SK-N-SH treated with all-trans-retinoic acid at 6 μM for 48 hours (cell line): ENCODE measurements at regions not wholly inside any gene's neighbourhood (a gene's known extent, or its start where the extent isn't known, plus 50 kb on each side); places are given as distances from the start of the nearest gene placed in this dataset.

Experiments used
- ATAC-seq: fragments of 200-7000 bp; cut with Tn5 transposase; 3 replicates; pipeline ENCODE4 v1.9.1; 2020; ENCODE audit warnings: mild to moderate bottlenecking, moderate library complexity
- ARNTL ChIP-seq: fragments of 450-650 bp; formaldehyde crosslinking; IDR thresholded peaks from 2 replicates; pipeline ENCODE4 v1.5.0; 2020; ENCODE audit warnings: low read depth, mild to moderate bottlenecking, moderate library complexity, borderline replicate concordance
- CREB5 ChIP-seq: fragments of 250-450 bp; sonication (Bioruptor Pico); IDR thresholded peaks from 2 replicates; pipeline ENCODE4 v1.5.1; 2020; ENCODE audit warnings: low read depth, mild to moderate bottlenecking, moderate library complexity
- CSDC2 ChIP-seq: fragments of 250-450 bp; sonication (Bioruptor Pico); IDR thresholded peaks from 2 replicates; pipeline ENCODE4 v1.5.0; 2020; ENCODE audit warnings: mild to moderate bottlenecking, moderate library complexity
- CSRNP3 ChIP-seq: fragments of 250-450 bp; sonication (Bioruptor Pico); IDR thresholded peaks from 2 replicates; pipeline ENCODE4 v1.5.1; 2021; ENCODE audit warnings: mild to moderate bottlenecking, moderate library complexity
- ESRRG ChIP-seq: fragments of 250-450 bp; sonication (Bioruptor Pico); IDR thresholded peaks from 2 replicates; pipeline ENCODE4 v1.6.1; 2021; ENCODE audit warnings: mild to moderate bottlenecking
- GLIS3 ChIP-seq: fragments of 250-450 bp; sonication (Bioruptor Pico); IDR thresholded peaks from 2 replicates; pipeline ENCODE4 v1.5.0; 2020; ENCODE audit warnings: mild to moderate bottlenecking, moderate library complexity
- ISL1 ChIP-seq: fragments of 250-450 bp; sonication (Bioruptor Pico); IDR thresholded peaks from 2 replicates; pipeline ENCODE4 v2.1.2; 2022; ENCODE audit warnings: mild to moderate bottlenecking, moderate library complexity
- OSR1 ChIP-seq: fragments of 250-450 bp; sonication (Bioruptor Pico); IDR thresholded peaks from 2 replicates; pipeline ENCODE4 v1.8.0; 2022; ENCODE audit warnings: moderate library complexity, mild to moderate bottlenecking, inconsistent platforms
- POU6F1 ChIP-seq: fragments of 250-450 bp; sonication (Bioruptor Pico); IDR thresholded peaks from 2 replicates; pipeline ENCODE4 v1.8.0; 2021; ENCODE audit warnings: low read depth, mild to moderate bottlenecking, moderate library complexity, borderline replicate concordance
- PPARA ChIP-seq: fragments of 250-450 bp; sonication (Bioruptor Pico); IDR thresholded peaks from 2 replicates; pipeline ENCODE4 v1.5.0; 2020; ENCODE audit warnings: mild to moderate bottlenecking, borderline replicate concordance
- RARB ChIP-seq: fragments of 250-450 bp; sonication (Bioruptor Pico); IDR thresholded peaks from 2 replicates; pipeline ENCODE4 v1.8.0; 2021; ENCODE audit warnings: mild to moderate bottlenecking, moderate library complexity
- SNAI2 ChIP-seq: fragments of 250-450 bp; sonication (Bioruptor Pico); IDR thresholded peaks from 2 replicates; pipeline ENCODE4 v1.5.0; 2020; ENCODE audit warnings: mild to moderate bottlenecking, moderate library complexity
- TCF4 ChIP-seq: fragments of 250-450 bp; sonication (Bioruptor Pico); IDR thresholded peaks from 2 replicates; pipeline ENCODE4 v1.8.0; 2021; ENCODE audit warnings: mild to moderate bottlenecking, moderate library complexity, borderline replicate concordance
- TOX ChIP-seq: fragments of 250-450 bp; sonication (Bioruptor Pico); IDR thresholded peaks from 2 replicates; pipeline ENCODE4 v1.8.0; 2021; ENCODE audit warnings: mild to moderate bottlenecking, moderate library complexity, borderline replicate concordance
- TSHZ2 ChIP-seq: fragments of 250-450 bp; sonication (Bioruptor Pico); IDR thresholded peaks from 2 replicates; pipeline ENCODE4 v1.5.0; 2020; ENCODE audit warnings: mild to moderate bottlenecking, moderate library complexity
- ZC3H10 ChIP-seq: fragments of 250-450 bp; sonication (Bioruptor Pico); IDR thresholded peaks from 2 replicates; pipeline ENCODE4 v1.5.1; 2021; ENCODE audit warnings: mild to moderate bottlenecking, moderate library complexity
- ZFP3 ChIP-seq: fragments of 250-450 bp; sonication (Bioruptor Pico); IDR thresholded peaks from 2 replicates; pipeline ENCODE4 v1.5.0; 2020; ENCODE audit warnings: mild to moderate bottlenecking, moderate library complexity
- ZFP30 ChIP-seq: fragments of 450-650 bp; formaldehyde crosslinking; IDR thresholded peaks from 2 replicates; pipeline ENCODE4 v1.5.0; 2022; ENCODE audit warnings: mild to moderate bottlenecking, moderate library complexity
- ZNF565 ChIP-seq: fragments of 450-650 bp; formaldehyde crosslinking; conservative IDR thresholded peaks from 2 replicates; pipeline ENCODE4 v1.5.0; 2020; ENCODE audit warnings: low read depth, mild to moderate bottlenecking, moderate library complexity
- ZNF70 ChIP-seq: fragments of 450-650 bp; formaldehyde crosslinking; IDR thresholded peaks from 2 replicates; pipeline ENCODE4 v1.5.0; 2020; ENCODE audit warnings: mild to moderate bottlenecking, moderate library complexity
- ZNF8 ChIP-seq: fragments of 450-650 bp; formaldehyde crosslinking; IDR thresholded peaks from 2 replicates; pipeline ENCODE4 v1.5.0; 2020; ENCODE audit warnings: mild to moderate bottlenecking, moderate library complexity

GRCh38 chr9:120338340-120338739 is 241.6 kb downstream of the CDK5RAP2 start:
- TF ChIP-seq OSR1 (CRISPR knock-in tag): no peak
- TF ChIP-seq ZC3H10 (CRISPR knock-in tag): no peak
- TF ChIP-seq TCF4 (CRISPR knock-in tag): no peak
- TF ChIP-seq CSRNP3 (CRISPR knock-in tag): no peak
- no peak for TF ChIP-seq ZNF70 (CRISPR knock-in tag)
- TF ChIP-seq ZFP30 (CRISPR knock-in tag): no peak
- TF ChIP-seq TOX (CRISPR knock-in tag): no peak
- no peak for TF ChIP-seq RARB (CRISPR knock-in tag)
- no peak for TF ChIP-seq SNAI2 (CRISPR knock-in tag)
- no peak for TF ChIP-seq TSHZ2 (CRISPR knock-in tag)
- no peak for TF ChIP-seq ARNTL (CRISPR knock-in tag)
- TF ChIP-seq ZNF8 (CRISPR knock-in tag): no peak
- TF ChIP-seq ZFP3 (CRISPR knock-in tag): no peak
- TF ChIP-seq GLIS3 (CRISPR knock-in tag): no peak
- TF ChIP-seq ESRRG: no peak
- no peak for TF ChIP-seq ZNF565 (CRISPR knock-in tag)
- no peak for TF ChIP-seq POU6F1 (CRISPR knock-in tag)
- ATAC-seq: no peak

GRCh38 chr9:120337131-120337530 is 242.8 kb downstream of the CDK5RAP2 start:
- TF ChIP-seq ZC3H10 (CRISPR knock-in tag): no peak
- TF ChIP-seq TCF4 (CRISPR knock-in tag): no peak
- no peak for TF ChIP-seq TSHZ2 (CRISPR knock-in tag)
- no peak for TF ChIP-seq ARNTL (CRISPR knock-in tag)
- no peak for TF ChIP-seq ZNF565 (CRISPR knock-in tag)
- no peak for TF ChIP-seq CSDC2 (CRISPR knock-in tag)
- no peak for TF ChIP-seq ZFP30 (CRISPR knock-in tag)
- TF ChIP-seq POU6F1 (CRISPR knock-in tag): no peak
- TF ChIP-seq ISL1 (CRISPR knock-in tag): no peak
- TF ChIP-seq PPARA (CRISPR knock-in tag): no peak
- no peak for TF ChIP-seq TOX (CRISPR knock-in tag)
- no peak for TF ChIP-seq OSR1 (CRISPR knock-in tag)
- no peak for ATAC-seq

GRCh38 chr9:120336753-120337090 is 243.2 kb downstream of the CDK5RAP2 start:
- no peak for TF ChIP-seq CREB5 (CRISPR knock-in tag)
- no peak for TF ChIP-seq ZFP30 (CRISPR knock-in tag)
- no peak for TF ChIP-seq ZNF565 (CRISPR knock-in tag)
- TF ChIP-seq ISL1 (CRISPR knock-in tag): no peak
- TF ChIP-seq PPARA (CRISPR knock-in tag): no peak
- no peak for TF ChIP-seq ZFP3 (CRISPR knock-in tag)
- TF ChIP-seq TOX (CRISPR knock-in tag): no peak
- TF ChIP-seq ZNF70 (CRISPR knock-in tag): no peak
- TF ChIP-seq ZNF8 (CRISPR knock-in tag): no peak
- ATAC-seq: no peak
